Endothelial cell (in vitro differentiated cells): ENCODE measurements at regions not wholly inside any gene's neighbourhood (a gene's known extent, or its start where the extent isn't known, plus 50 kb on each side); places are given as distances from the start of the nearest gene placed in this dataset.

Experiments
- DNase-seq: peaks from one replicate; pipeline ENCODE4 v3.0.0; 2021; ENCODE audit warnings: low spot score
- H3K27ac Mint-ChIP-seq: one replicate; pipeline ENCODE4 v1.8.0; 2021; ENCODE audit warnings: mixed read lengths, inconsistent platforms; ENCODE audit not compliant: unreplicated experiment
- H3K27me3 Mint-ChIP-seq: one replicate; pipeline ENCODE4 v1.8.0; 2021; ENCODE audit warnings: mild to moderate bottlenecking, moderate library complexity, mixed read lengths, inconsistent platforms; ENCODE audit not compliant: unreplicated experiment
- H3K36me3 Mint-ChIP-seq: one replicate; pipeline ENCODE4 v1.8.0; 2021; ENCODE audit warnings: mild to moderate bottlenecking, low read depth, mixed read lengths, inconsistent platforms; ENCODE audit not compliant: unreplicated experiment
- H3K4me1 Mint-ChIP-seq: one replicate; pipeline ENCODE4 v1.8.0; 2021; ENCODE audit warnings: mild to moderate bottlenecking, mixed read lengths, inconsistent platforms; ENCODE audit not compliant: unreplicated experiment
- H3K4me3 Mint-ChIP-seq: one replicate; pipeline ENCODE4 v1.8.0; 2021; ENCODE audit warnings: mild to moderate bottlenecking, mixed read lengths, inconsistent platforms; ENCODE audit not compliant: unreplicated experiment
- H3K9me3 Mint-ChIP-seq: one replicate; pipeline ENCODE4 v1.8.0; 2021; ENCODE audit warnings: mixed read lengths, inconsistent platforms; ENCODE audit not compliant: unreplicated experiment
- CTCF ChIP-seq: fragments of 200-600 bp; sonication (generic); IDR thresholded peaks from one replicate; pipeline ENCODE4 v1.5.0; 2021; ENCODE audit warnings: antibody characterized with exemption; ENCODE audit not compliant: unreplicated experiment

GRCh38 chr13:72590091-72590740 is 137.2 kb downstream of the MZT1 start:
- H3K36me3 Mint-ChIP-seq = no peaks in the 10 kb centered on the region
- no peak for TF ChIP-seq CTCF

GRCh38 chr13:72586518-72586917 is 140.9 kb downstream of the MZT1 start:
- H3K27me3 Mint-ChIP-seq = no peaks in the 10 kb centered on the region

More at GRCh38 chr13:72590091-72590740, 137.2 kb downstream of the MZT1 start:
- no peak overlapping the region for H3K27ac Mint-ChIP-seq
- H3K4me1 Mint-ChIP-seq = no peaks in the 10 kb centered on the region
- no peak overlapping the region for H3K4me3 Mint-ChIP-seq
- DNase-seq = no peak
- H3K9me3 Mint-ChIP-seq = no peaks in the 10 kb centered on the region
- no peaks in the 10 kb centered on the region for H3K27me3 Mint-ChIP-seq

GRCh38 chr13:72585254-72585653 is 142.2 kb downstream of the MZT1 start:
- Mint-ChIP-seq H3K27ac (no peak overlapping the region), H3K36me3 (no peaks in the 10 kb centered on the region), H3K27me3 (no peaks in the 10 kb centered on the region), H3K4me3 (no peak overlapping the region), H3K9me3 (no peaks in the 10 kb centered on the region), H3K4me1 (no peaks in the 10 kb centered on the region)
- TF ChIP-seq CTCF = no peak
- no peak for DNase-seq

More at GRCh38 chr13:72586518-72586917, 140.9 kb downstream of the MZT1 start:
- no peak for TF ChIP-seq CTCF
- Mint-ChIP-seq H3K27ac (no peak overlapping the region), H3K4me1 (no peaks in the 10 kb centered on the region), H3K9me3 (no peaks in the 10 kb centered on the region), H3K4me3 (no peak overlapping the region), H3K36me3 (no peaks in the 10 kb centered on the region)
- no peak for DNase-seq

GRCh38 chr13:72571191-72571590 is 156.2 kb downstream of the MZT1 start:
- Mint-ChIP-seq H3K27ac (no peak overlapping the region), H3K9me3 (no peaks in the 10 kb centered on the region), H3K4me1 (no peaks in the 10 kb centered on the region), H3K27me3 (no peaks in the 10 kb centered on the region), H3K4me3 (no peak overlapping the region), H3K36me3 (no peaks in the 10 kb centered on the region)
- TF ChIP-seq CTCF = no peak
- no peak for DNase-seq

GRCh38 chr13:72570019-72570418 is 157.4 kb downstream of the MZT1 start:
- Mint-ChIP-seq H3K9me3 (no peaks in the 10 kb centered on the region), H3K27ac (no peak overlapping the region), H3K4me1 (no peaks in the 10 kb centered on the region), H3K4me3 (no peak overlapping the region), H3K36me3 (no peaks in the 10 kb centered on the region), H3K27me3 (no peaks in the 10 kb centered on the region)
- no peak for DNase-seq
- no peak for TF ChIP-seq CTCF
